ENCODE measurements at regions not wholly inside any gene's neighbourhood (a gene's known extent, or its start where the extent isn't known, plus 50 kb on each side); places are given as distances from the start of the nearest gene placed in this dataset.

GRCh38 chr2:10520154-10520553 lies 72.0 kb upstream of the ODC1 start:
- DNase-seq (ENCODE audit: low read depth in 2 of 2): no peak

GRCh38 chr2:10519394-10519740 lies 71.2 kb upstream of the ODC1 start:
- no peak for DNase-seq (ENCODE audit: low read depth in 2 of 2)

- DNase-seq (ENCODE audit: low read depth in 2 of 2): no peak
Measured at GRCh38 chr2:10518470-10519393, 70.6 kb upstream of the ODC1 start.

GRCh38 chr2:10517351-10518043 lies 69.4 kb upstream of the ODC1 start:
- no peak for DNase-seq (ENCODE audit: low read depth in 2 of 2)

- DNase-seq (ENCODE audit: low read depth in 2 of 2): no peak
Measured at GRCh38 chr2:10515887-10516286, 67.8 kb upstream of the ODC1 start.

GRCh38 chr2:10514743-10515142 lies 66.6 kb upstream of the ODC1 start:
- DNase-seq (ENCODE audit: low read depth in 2 of 2): peak; percentile 33 to 37

GRCh38 chr2:10514273-10514672 lies 66.1 kb upstream of the ODC1 start:
- no peak for DNase-seq (ENCODE audit: low read depth in 2 of 2)

- DNase-seq (ENCODE audit: low read depth in 2 of 2): no peak
Measured at GRCh38 chr2:10513201-10513600, 65.1 kb upstream of the ODC1 start.

GRCh38 chr2:10508038-10508437 lies 59.9 kb upstream of the ODC1 start:
- DNase-seq (ENCODE audit: low read depth in 2 of 2): no peak

- no peak for DNase-seq (ENCODE audit: low read depth in 2 of 2)
Measured at GRCh38 chr2:10507106-10507505, 59.0 kb upstream of the ODC1 start.

- no peak for DNase-seq (ENCODE audit: low read depth in 2 of 2)
Measured at GRCh38 chr2:10504994-10505820, 57.1 kb upstream of the ODC1 start.

GRCh38 chr2:10504370-10504993 lies 56.4 kb upstream of the ODC1 start:
- no peak for DNase-seq (ENCODE audit: low read depth in 2 of 2)

- DNase-seq (ENCODE audit: low read depth in 2 of 2): no peak
Measured at GRCh38 chr2:10502803-10503107, 54.6 kb upstream of the ODC1 start.

GRCh38 chr2:10501980-10502802 lies 54.1 kb upstream of the ODC1 start:
- no peak for DNase-seq (ENCODE audit: low read depth in 2 of 2)

GRCh38 chr2:10501451-10501961 lies 53.4 kb upstream of the ODC1 start:
- no peak for DNase-seq (ENCODE audit: low read depth in 2 of 2)

- DNase-seq (ENCODE audit: low read depth in 2 of 2): no peak
Measured at GRCh38 chr2:10500601-10501361, 52.7 kb upstream of the ODC1 start.

GRCh38 chr2:10499911-10500521 lies 51.9 kb upstream of the ODC1 start:
- DNase-seq (ENCODE audit: low read depth in 2 of 2): no peak

- no peak for DNase-seq (ENCODE audit: low read depth in 2 of 2)
Measured at GRCh38 chr2:10499275-10499907, 51.3 kb upstream of the ODC1 start.

All from fibroblast of skin of left biceps (primary cell).